Testis (tissue), 2 donors: ENCODE measurements at regions not wholly inside any gene's neighbourhood (a gene's known extent, or its start where the extent isn't known, plus 50 kb on each side); places are given as distances from the start of the nearest gene placed in this dataset.

ENCODE experiments used
- DNase-seq: peaks from one replicate; pipeline ENCODE4 v3.0.0-alpha.2; 2019
- H3K27ac ChIP-seq, 2 donors: fragments of 200-600 bp; sonication (generic); one replicate each; pipeline ENCODE4 v1.5.1; 2019
- H3K27me3 ChIP-seq: fragments of 200-600 bp; sonication (generic); one replicate; pipeline ENCODE4 v1.5.1; 2019
- H3K36me3 ChIP-seq: fragments of 200-600 bp; sonication (generic); one replicate; pipeline ENCODE4 v1.5.1; 2017; ENCODE audit warnings: low read depth; ENCODE audit errors: missing control alignments
- H3K4me1 ChIP-seq: fragments of 200-600 bp; sonication (generic); one replicate; pipeline ENCODE4 v1.5.1; 2019
- H3K4me3 ChIP-seq, 2 donors: fragments of 200-600 bp; sonication (generic); one replicate each; pipeline ENCODE4 v1.5.1; 2017 to 2019
- H3K9me3 ChIP-seq: fragments of 200-600 bp; sonication (generic); one replicate; pipeline ENCODE4 v1.5.1; 2017
- POLR2A ChIP-seq: fragments of 450-650 bp; IDR thresholded peaks from one replicate; pipeline ENCODE4 v1.6.1; 2017; ENCODE audit warnings: antibody characterized with exemption, mild to moderate bottlenecking, moderate library complexity
- WGBS, 2 donors: methylation state at CpG; one replicate each; pipeline ENCODE4 v1.1.5; 2018; 5-methylcytosine and 5-hydroxymethylcytosine counted together
- intact Hi-C: fragments of 100-400 bp; cut with DNase I; formaldehyde crosslinking; loops from one replicate; pipeline ENCODE4 v1.15.1; 2023; ENCODE audit warnings: low total_unique reads
- TF ChIP-seq, protein P1 (sequence below), 3 experiments: fragments of 450-650 bp in 2 of 3; fragments of 200-600 bp in 1 of 3; sonication (generic) in 1 of 3; IDR thresholded peaks; one replicate each; pipeline ENCODE4 v1.5.1; 2016 to 2019; ENCODE audit warnings: antibody characterized with exemption in 3 of 3, mild to moderate bottlenecking in 2 of 3, moderate library complexity in 1 of 3

DNA sequence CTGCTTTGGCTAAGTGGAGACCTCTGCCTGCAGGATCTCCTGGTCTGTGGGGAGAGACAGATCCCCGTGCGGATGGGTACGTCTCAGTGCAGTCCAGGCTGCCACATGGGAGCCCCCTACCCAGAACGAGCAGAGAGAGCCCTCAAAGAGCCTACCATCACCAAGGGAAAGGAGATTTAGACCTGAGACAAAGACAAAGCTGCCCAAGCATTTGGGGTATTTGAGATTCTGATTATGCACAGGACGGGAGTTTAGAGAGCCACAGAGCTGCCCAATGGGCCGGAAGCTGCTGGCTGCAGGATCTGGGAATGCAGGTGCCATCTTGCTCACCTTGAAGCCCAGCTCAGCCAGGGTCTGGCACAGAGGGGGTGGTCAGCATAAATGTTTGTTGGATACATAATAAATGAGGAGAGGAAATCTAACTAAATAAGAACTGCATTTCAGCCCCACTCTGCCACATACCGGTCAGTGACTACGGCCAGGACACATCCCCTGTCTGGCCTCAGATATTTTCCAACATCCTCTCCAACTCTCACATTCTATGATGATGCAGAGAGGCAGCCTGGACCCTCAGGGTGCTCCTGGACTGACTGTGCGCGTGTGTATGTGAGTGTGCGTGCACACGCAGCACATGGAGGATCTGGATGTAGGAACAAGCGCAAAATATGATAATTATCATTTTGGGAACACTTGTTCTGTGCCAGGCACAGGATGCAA is 157.8 kb downstream of the FGF18 start:
- no peak for DNase-seq
- no peaks in the 10 kb centered on the region for H3K27me3 ChIP-seq
- TF ChIP-seq, protein P1, sequence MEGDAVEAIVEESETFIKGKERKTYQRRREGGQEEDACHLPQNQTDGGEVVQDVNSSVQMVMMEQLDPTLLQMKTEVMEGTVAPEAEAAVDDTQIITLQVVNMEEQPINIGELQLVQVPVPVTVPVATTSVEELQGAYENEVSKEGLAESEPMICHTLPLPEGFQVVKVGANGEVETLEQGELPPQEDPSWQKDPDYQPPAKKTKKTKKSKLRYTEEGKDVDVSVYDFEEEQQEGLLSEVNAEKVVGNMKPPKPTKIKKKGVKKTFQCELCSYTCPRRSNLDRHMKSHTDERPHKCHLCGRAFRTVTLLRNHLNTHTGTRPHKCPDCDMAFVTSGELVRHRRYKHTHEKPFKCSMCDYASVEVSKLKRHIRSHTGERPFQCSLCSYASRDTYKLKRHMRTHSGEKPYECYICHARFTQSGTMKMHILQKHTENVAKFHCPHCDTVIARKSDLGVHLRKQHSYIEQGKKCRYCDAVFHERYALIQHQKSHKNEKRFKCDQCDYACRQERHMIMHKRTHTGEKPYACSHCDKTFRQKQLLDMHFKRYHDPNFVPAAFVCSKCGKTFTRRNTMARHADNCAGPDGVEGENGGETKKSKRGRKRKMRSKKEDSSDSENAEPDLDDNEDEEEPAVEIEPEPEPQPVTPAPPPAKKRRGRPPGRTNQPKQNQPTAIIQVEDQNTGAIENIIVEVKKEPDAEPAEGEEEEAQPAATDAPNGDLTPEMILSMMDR (IDR thresholded peaks at IDR 0.05), result no peak
- no peak for TF ChIP-seq POLR2A
- intact Hi-C loops, result loop anchor here (10.0 kb wide), 1 partner anchor 82 kb away; no protein-coding TSS in a partner anchor
- H3K36me3 ChIP-seq, result no peaks in the 10 kb centered on the region
- WGBS, 2 donors, result 82 to 84% methylated on average over 13 of the region's 13 CpGs
- no peak overlapping the region for H3K4me3 ChIP-seq
- H3K4me1 ChIP-seq, result peaks cover 33% of the 10 kb centered on the region
- no peaks in the 10 kb centered on the region for H3K9me3 ChIP-seq
- no peak overlapping the region for H3K27ac ChIP-seq

DNA sequence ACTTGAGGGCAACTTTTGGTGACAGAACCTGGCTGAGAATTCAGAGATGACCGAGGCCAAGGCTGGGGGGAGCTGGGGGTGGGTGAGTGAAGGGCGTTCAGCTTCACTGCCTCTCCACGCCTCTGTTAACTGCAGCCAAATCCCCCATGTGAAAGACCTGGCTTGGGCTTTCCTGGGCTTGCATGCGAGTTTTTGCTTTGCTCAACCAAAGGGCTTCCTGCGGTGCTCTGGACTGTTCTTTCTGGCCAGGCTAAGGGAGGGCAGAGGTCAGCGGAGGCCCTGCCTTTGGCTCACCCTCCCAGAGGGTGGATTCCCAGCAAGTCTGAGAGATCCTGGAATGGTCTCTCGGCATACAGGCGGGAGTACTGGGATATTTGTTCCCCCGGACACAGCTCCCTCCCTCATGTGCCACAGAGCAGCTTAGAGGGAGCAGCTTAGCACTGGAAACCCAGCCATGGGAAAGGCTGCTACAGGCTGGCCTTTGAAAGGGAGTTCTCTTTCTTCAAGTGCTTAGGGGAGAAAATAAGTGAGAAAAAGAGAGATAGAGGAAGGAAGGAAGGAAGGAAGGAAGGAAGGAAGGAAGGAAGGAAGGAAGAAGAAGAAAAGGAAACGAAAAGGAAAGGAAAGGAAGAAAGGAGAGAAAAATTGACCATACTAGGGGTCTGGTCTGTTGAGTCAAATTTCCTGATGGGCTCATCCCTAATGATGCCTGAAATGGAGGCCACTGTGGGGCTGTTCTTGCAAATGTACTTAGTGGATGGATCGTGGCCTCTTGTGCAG is 158.8 kb downstream of the FGF18 start:
- Histone ChIP-seq H3K4me1 (peaks cover 33% of the 10 kb centered on the region), H3K27me3 (no peaks in the 10 kb centered on the region), H3K9me3 (no peaks in the 10 kb centered on the region), H3K27ac (peak overlapping the region; percentile 12 to 41), H3K4me3 (no peak overlapping the region), H3K36me3 (no peaks in the 10 kb centered on the region)
- peak; percentile 63 for DNase-seq
- intact Hi-C loops, result loop anchor here (10.0 kb wide), 1 partner anchor 83 kb away; no protein-coding TSS in a partner anchor
- WGBS, 2 donors, result 59 to 62% methylated on average over 6 to 11 of the region's 11 CpGs
- TF ChIP-seq, protein P1 (IDR thresholded peaks at IDR 0.05), result no peak
- TF ChIP-seq POLR2A, result no peak

DNA sequence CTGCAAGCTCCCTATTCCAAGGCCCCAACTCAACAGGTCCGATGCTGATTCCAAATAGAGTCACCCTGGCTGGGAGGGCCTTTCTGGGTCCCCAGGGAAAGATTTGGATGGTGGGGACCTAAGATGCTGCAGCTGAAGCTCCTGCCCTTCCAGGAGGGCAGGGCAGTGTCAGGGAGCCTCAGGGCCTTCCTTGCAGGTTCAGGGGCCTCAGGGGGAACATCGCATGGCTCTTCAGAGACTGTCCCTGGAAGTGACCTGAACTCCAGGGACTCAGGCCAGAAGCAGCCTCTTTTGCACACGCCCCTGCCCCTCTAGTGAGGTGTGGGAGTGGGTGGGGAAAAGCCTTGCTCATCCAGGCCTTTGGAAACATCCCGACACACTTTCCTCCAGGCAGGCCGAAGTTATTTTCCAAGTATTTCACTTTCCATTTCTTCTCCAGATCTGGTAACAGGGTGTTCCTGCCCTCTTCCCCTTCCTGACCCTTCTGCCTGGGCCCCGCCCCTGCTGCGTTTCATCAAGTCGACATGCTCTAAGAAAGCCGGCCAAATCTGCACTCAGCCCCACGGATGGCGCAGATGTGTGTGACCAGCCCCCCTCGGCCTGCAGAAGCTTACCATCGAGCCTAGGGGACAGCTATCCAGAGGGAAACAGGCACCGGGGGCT is 159.5 kb downstream of the FGF18 start:
- H3K27me3 ChIP-seq, result no peaks in the 10 kb centered on the region
- H3K9me3 ChIP-seq, result no peaks in the 10 kb centered on the region
- DNase-seq, result peak; percentile 72
- WGBS, 2 donors, result 44 to 55% methylated on average over 12 to 14 of the region's 14 CpGs
- H3K4me1 ChIP-seq, result peaks cover 33% of the 10 kb centered on the region
- peak overlapping the region; percentile 12 to 48 for H3K27ac ChIP-seq
- H3K4me3 ChIP-seq, result no peak overlapping the region
- intact Hi-C loops, result loop anchor here (10.0 kb wide), 1 partner anchor 84 kb away; no protein-coding TSS in a partner anchor
- H3K36me3 ChIP-seq, result no peaks in the 10 kb centered on the region
- TF ChIP-seq, protein P1 (IDR thresholded peaks at IDR 0.05), result no peak
- TF ChIP-seq POLR2A, result no peak

DNA sequence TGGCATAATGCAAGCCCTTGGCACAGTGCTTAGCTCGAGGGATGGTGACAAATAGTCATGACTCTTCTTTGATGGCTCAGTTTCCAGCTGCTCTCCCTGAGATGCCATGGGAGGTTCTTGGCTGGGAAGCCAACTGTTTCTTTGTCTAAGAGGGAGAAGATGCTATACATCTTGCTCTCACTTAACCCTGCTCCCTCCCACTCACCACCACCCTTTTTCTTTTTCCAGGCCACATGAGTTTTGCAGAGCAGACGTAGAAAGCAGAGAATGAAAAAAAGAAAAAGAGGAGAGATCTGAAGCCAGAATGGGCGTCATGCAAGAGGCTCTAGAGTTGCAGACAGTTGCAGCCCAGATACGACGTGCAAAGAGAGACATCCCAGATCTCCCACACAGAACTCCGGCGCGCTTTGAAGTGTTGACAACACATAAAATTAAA is 160.5 kb downstream of the FGF18 start:
- H3K27me3 ChIP-seq, result no peaks in the 10 kb centered on the region
- TF ChIP-seq, protein P1 (IDR thresholded peaks at IDR 0.05), result no peak
- no peak for TF ChIP-seq POLR2A
- peaks cover 33% of the 10 kb centered on the region for H3K4me1 ChIP-seq
- H3K36me3 ChIP-seq, result no peaks in the 10 kb centered on the region
- DNase-seq, result peak; percentile 73
- intact Hi-C loops, result loop anchor here (10.0 kb wide), 1 partner anchor 85 kb away; no protein-coding TSS in a partner anchor
- peak overlapping the region in 1 of 2 donors; percentile 48 for H3K27ac ChIP-seq
- H3K4me3 ChIP-seq, result no peak overlapping the region
- H3K9me3 ChIP-seq, result no peaks in the 10 kb centered on the region
- 32 to 47% methylated on average over 8 of the region's 8 CpGs for WGBS, 2 donors
